ENCODE measurements at regions not wholly inside any gene's neighbourhood (a gene's known extent, or its start where the extent isn't known, plus 50 kb on each side); places are given as distances from the start of the nearest gene placed in this dataset.

DNA sequence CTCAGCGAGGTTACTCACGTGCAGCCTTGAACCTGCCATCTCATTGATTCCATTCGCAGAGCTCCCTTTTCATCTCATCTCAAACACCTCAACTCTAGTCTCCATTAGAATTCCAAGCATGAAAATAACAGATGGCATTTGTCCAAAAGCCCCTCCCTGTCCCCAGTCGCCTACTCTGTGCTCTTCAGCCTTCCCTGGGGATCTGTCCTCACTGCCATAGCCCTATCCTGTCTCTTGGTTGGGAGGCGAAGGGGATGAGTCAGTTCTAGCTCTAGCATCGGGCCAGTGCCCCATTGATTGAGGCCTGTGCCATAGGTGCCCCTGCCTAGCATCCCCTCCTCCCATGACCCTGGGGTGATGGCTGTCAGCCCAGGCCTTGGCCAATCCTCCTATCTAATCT is 134.0 kb upstream of the PJA1 start:
- Histone ChIP-seq H4K20me1 (ENCODE audit: insufficient read depth) (no peaks in the 10 kb centered on the region), H3K4me1 (replicated peaks; ENCODE audit: insufficient read depth) (no peaks in the 10 kb centered on the region), H3K36me3 (ENCODE audit: low read depth) (no peaks in the 10 kb centered on the region), H3K27me3 (ENCODE audit: insufficient read depth, low read depth) (no peaks in the 10 kb centered on the region), H3K4me3 (no peak overlapping the region), H3F3A (ENCODE audit: insufficient read depth, low read depth) (no peaks in the 10 kb centered on the region), H3K4me2 (no peak overlapping the region), H3K9me3 (ENCODE audit: insufficient read depth, low read depth) (no peaks in the 10 kb centered on the region), H3K27ac (no peak overlapping the region), H3K79me2 (ENCODE audit: low read depth) (no peaks in the 10 kb centered on the region), H2AFZ (no peak overlapping the region), H3K9me2 (ENCODE audit: insufficient read depth) (no peaks in the 10 kb centered on the region)
- ChIA-PET CTCF (no interaction called here), POLR2A (ENCODE audit: unreplicated experiment) (no interaction called here)
- no TSS peak for BruUV-seq (replicated peaks)
- intact Hi-C loops (cut with micrococcal nuclease; ENCODE audit: unreplicated experiment): no loop called here
- DNase-seq: no peak
- TF ChIP-seq EZH2 (IDR thresholded peaks at IDR 0.05; ENCODE audit: low read depth): no peak
- TF ChIP-seq, protein P1, sequence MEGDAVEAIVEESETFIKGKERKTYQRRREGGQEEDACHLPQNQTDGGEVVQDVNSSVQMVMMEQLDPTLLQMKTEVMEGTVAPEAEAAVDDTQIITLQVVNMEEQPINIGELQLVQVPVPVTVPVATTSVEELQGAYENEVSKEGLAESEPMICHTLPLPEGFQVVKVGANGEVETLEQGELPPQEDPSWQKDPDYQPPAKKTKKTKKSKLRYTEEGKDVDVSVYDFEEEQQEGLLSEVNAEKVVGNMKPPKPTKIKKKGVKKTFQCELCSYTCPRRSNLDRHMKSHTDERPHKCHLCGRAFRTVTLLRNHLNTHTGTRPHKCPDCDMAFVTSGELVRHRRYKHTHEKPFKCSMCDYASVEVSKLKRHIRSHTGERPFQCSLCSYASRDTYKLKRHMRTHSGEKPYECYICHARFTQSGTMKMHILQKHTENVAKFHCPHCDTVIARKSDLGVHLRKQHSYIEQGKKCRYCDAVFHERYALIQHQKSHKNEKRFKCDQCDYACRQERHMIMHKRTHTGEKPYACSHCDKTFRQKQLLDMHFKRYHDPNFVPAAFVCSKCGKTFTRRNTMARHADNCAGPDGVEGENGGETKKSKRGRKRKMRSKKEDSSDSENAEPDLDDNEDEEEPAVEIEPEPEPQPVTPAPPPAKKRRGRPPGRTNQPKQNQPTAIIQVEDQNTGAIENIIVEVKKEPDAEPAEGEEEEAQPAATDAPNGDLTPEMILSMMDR (conservative IDR thresholded peaks at IDR 0.05): no peak

DNA sequence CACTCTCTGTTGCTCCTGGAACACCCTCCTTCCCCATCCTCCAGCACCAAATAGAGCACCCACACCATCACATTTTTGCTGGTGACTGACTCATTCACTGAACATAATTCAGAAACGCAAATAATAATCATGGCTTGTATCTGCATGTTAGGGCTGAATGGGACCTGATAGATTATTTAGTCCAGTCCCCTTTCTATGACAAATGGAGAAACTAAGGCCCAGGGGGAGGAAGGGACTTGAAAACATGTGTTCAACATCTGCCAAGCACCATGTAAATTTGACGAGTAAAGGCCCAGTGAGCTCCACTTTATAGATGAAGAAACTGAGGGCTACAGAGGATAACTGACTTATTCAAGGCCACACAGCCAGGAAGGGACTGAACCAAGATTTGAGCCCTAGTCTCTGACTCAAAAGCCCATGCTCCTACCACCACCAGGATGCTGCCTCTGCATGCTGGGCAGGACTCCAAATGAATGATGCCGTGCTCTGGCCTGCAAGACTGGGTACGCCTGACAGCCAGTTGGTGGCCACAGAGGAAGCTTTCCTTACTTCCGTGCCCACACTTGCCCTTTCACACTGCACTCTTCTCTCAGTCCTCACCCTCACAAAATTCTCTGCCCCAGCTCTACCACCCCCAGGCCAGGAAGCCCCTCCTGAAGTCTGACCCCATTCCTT is 133.3 kb upstream of the PJA1 start:
- ChIA-PET POLR2A (ENCODE audit: unreplicated experiment) (no interaction called here), CTCF (no interaction called here)
- no TSS peak for BruUV-seq (replicated peaks)
- Histone ChIP-seq H3K79me2 (ENCODE audit: low read depth) (no peaks in the 10 kb centered on the region), H3K36me3 (ENCODE audit: low read depth) (no peaks in the 10 kb centered on the region), H3K27me3 (ENCODE audit: insufficient read depth, low read depth) (no peaks in the 10 kb centered on the region), H3K9me3 (ENCODE audit: insufficient read depth, low read depth) (no peaks in the 10 kb centered on the region), H3K9me2 (ENCODE audit: insufficient read depth) (no peaks in the 10 kb centered on the region), H4K20me1 (ENCODE audit: insufficient read depth) (no peaks in the 10 kb centered on the region), H3K27ac (no peak overlapping the region), H3F3A (ENCODE audit: insufficient read depth, low read depth) (no peaks in the 10 kb centered on the region), H3K4me3 (no peak overlapping the region), H3K4me2 (no peak overlapping the region), H2AFZ (no peak overlapping the region), H3K4me1 (replicated peaks; ENCODE audit: insufficient read depth) (no peaks in the 10 kb centered on the region)
- no peak for DNase-seq
- intact Hi-C loops (cut with micrococcal nuclease; ENCODE audit: unreplicated experiment): no loop called here
- TF ChIP-seq, protein P1 (conservative IDR thresholded peaks at IDR 0.05): no peak
- TF ChIP-seq EZH2 (IDR thresholded peaks at IDR 0.05; ENCODE audit: low read depth): no peak

DNA sequence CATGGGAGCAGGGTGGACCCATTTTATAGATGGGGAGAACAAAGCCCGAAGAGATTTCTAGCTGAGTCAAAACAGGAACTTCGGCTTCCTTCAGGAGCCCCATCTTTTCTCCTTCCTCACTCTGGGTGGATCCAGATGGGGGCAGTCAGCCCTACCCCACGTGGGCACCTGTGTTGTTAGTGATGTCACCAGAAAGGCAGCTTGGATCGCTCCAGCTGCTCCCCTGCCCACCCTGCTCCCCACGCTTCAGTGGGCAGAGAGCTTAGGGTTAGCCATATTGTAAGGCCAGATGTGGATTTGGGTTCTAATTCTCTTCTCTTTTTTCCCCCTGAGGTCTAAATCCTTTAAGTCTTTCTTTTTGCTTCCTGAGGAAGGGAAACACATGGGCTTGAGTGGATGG is 132.3 kb upstream of the PJA1 start:
- Histone ChIP-seq H3K4me2 (no peak overlapping the region), H3K4me1 (replicated peaks; ENCODE audit: insufficient read depth) (no peaks in the 10 kb centered on the region), H3K79me2 (ENCODE audit: low read depth) (no peaks in the 10 kb centered on the region), H3F3A (ENCODE audit: insufficient read depth, low read depth) (no peaks in the 10 kb centered on the region), H3K9me3 (ENCODE audit: insufficient read depth, low read depth) (no peaks in the 10 kb centered on the region), H3K27me3 (ENCODE audit: insufficient read depth, low read depth) (no peaks in the 10 kb centered on the region), H3K4me3 (no peak overlapping the region), H3K36me3 (ENCODE audit: low read depth) (no peaks in the 10 kb centered on the region), H2AFZ (no peak overlapping the region), H3K27ac (no peak overlapping the region), H3K9me2 (ENCODE audit: insufficient read depth) (no peaks in the 10 kb centered on the region), H4K20me1 (ENCODE audit: insufficient read depth) (no peaks in the 10 kb centered on the region)
- ChIA-PET CTCF (no interaction called here), POLR2A (ENCODE audit: unreplicated experiment) (no interaction called here)
- TF ChIP-seq EZH2 (IDR thresholded peaks at IDR 0.05; ENCODE audit: low read depth): no peak
- TF ChIP-seq, protein P1 (conservative IDR thresholded peaks at IDR 0.05): no peak
- DNase-seq: no peak
- BruUV-seq (replicated peaks): no TSS peak
- intact Hi-C loops (cut with micrococcal nuclease; ENCODE audit: unreplicated experiment): no loop called here

Data from PC-9 (cell line).